OCI-LY1 (cell line): ENCODE measurements at regions not wholly inside any gene's neighbourhood (a gene's known extent, or its start where the extent isn't known, plus 50 kb on each side); places are given as distances from the start of the nearest gene placed in this dataset.

Experiments
- CTCF ChIP-seq: fragments of 200-600 bp; sonication (generic), shearing (Covaris generic); IDR thresholded peaks from 2 replicates; pipeline ENCODE4 v1.5.1; 2017; ENCODE audit warnings: mild to moderate bottlenecking, antibody characterized with exemption, low read length, moderate library complexity, mixed read lengths
- EZH2 ChIP-seq: fragments of 200-600 bp; sonication (generic), shearing (Covaris generic); IDR thresholded peaks from 2 replicates; pipeline ENCODE4 v1.8.0; 2017; ENCODE audit warnings: borderline replicate concordance, mixed run types, mild to moderate bottlenecking, antibody characterized with exemption, low read length, moderate library complexity, mixed read lengths

- TF ChIP-seq CTCF, result no peak
- TF ChIP-seq EZH2, result no peak
Observed at GRCh38 chr15:93658026-93658816, 569.2 kb upstream of the RGMA start.
